Glutamatergic neuron (in vitro differentiated cells): ENCODE measurements at regions not wholly inside any gene's neighbourhood (a gene's known extent, or its start where the extent isn't known, plus 50 kb on each side); places are given as distances from the start of the nearest gene placed in this dataset.

ENCODE experiments used
- DNase-seq: peaks from one replicate; pipeline ENCODE4 v3.0.0; 2022
- H3K27ac Mint-ChIP-seq: one replicate; pipeline ENCODE4 v1.8.0; 2020; ENCODE audit warnings: mild to moderate bottlenecking, mixed read lengths, inconsistent platforms; ENCODE audit not compliant: unreplicated experiment
- H3K27me3 Mint-ChIP-seq: one replicate; pipeline ENCODE4 v1.8.0; 2020; ENCODE audit warnings: mild to moderate bottlenecking, moderate library complexity, mixed read lengths, inconsistent platforms; ENCODE audit not compliant: unreplicated experiment
- H3K36me3 Mint-ChIP-seq: one replicate; pipeline ENCODE4 v1.8.0; 2020; ENCODE audit warnings: mild to moderate bottlenecking, mixed read lengths, inconsistent platforms; ENCODE audit not compliant: unreplicated experiment
- H3K4me1 Mint-ChIP-seq: one replicate; pipeline ENCODE4 v1.8.0; 2020; ENCODE audit warnings: mild to moderate bottlenecking, low read depth, mixed read lengths, inconsistent platforms; ENCODE audit not compliant: unreplicated experiment
- H3K4me3 Mint-ChIP-seq: one replicate; pipeline ENCODE4 v1.8.0; 2020; ENCODE audit warnings: mild to moderate bottlenecking, mixed read lengths, inconsistent platforms; ENCODE audit not compliant: unreplicated experiment
- H3K9me3 Mint-ChIP-seq: one replicate; pipeline ENCODE4 v1.8.0; 2020; ENCODE audit warnings: mild to moderate bottlenecking, moderate library complexity, mixed read lengths, inconsistent platforms; ENCODE audit not compliant: unreplicated experiment
- TF ChIP-seq, protein P1 (sequence below): fragments of 200-600 bp; sonication (generic); IDR thresholded peaks from one replicate; pipeline ENCODE4 v1.5.0; 2021; ENCODE audit not compliant: partially characterized antibody, unreplicated experiment

DNA sequence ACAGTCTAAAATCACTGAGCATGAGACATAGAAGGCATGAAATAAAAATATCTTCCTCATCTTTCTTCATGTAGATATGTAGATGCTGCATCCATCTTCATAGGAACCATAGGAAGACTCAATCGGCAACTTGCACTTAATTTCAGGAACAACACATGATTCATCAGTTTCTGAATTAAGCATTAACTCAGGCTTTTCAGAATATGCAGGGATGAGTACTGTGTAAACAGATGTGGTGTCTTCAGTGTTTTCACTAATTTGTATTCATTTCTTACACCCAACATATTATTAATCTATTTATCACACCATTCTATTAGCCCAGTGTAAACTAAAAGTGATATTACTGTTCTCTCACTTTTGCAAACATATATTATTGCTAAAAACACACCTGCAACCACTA lies 305.9 kb upstream of the DAB2 start:
- Mint-ChIP-seq H3K27me3 (no peaks in the 10 kb centered on the region), H3K9me3 (no peaks in the 10 kb centered on the region), H3K4me1 (no peaks in the 10 kb centered on the region), H3K27ac (no peak overlapping the region), H3K36me3 (no peaks in the 10 kb centered on the region), H3K4me3 (no peak overlapping the region)
- DNase-seq = no peak
- TF ChIP-seq, protein P1, sequence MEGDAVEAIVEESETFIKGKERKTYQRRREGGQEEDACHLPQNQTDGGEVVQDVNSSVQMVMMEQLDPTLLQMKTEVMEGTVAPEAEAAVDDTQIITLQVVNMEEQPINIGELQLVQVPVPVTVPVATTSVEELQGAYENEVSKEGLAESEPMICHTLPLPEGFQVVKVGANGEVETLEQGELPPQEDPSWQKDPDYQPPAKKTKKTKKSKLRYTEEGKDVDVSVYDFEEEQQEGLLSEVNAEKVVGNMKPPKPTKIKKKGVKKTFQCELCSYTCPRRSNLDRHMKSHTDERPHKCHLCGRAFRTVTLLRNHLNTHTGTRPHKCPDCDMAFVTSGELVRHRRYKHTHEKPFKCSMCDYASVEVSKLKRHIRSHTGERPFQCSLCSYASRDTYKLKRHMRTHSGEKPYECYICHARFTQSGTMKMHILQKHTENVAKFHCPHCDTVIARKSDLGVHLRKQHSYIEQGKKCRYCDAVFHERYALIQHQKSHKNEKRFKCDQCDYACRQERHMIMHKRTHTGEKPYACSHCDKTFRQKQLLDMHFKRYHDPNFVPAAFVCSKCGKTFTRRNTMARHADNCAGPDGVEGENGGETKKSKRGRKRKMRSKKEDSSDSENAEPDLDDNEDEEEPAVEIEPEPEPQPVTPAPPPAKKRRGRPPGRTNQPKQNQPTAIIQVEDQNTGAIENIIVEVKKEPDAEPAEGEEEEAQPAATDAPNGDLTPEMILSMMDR = no peak

DNA sequence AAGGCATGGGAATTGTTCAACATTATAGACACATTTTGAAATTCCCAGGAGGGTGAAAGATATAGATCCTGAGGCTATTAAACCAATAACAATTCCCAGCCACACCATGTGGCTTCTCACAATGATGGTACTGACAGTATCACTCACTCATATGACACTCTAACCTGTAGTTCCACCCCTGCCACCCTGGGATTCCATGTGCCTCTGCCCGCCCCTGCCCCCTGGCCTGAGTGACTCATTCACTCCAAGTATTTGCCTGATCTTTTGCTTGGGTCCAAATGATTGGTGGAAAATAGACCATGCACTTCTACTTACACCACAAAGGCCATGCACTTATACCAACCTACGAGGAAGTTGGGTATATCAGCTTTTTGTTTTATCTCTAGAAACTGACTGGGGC lies 305.2 kb upstream of the DAB2 start:
- H3K4me1 Mint-ChIP-seq = no peaks in the 10 kb centered on the region
- peak; percentile 20 for DNase-seq
- no peaks in the 10 kb centered on the region for H3K9me3 Mint-ChIP-seq
- no peaks in the 10 kb centered on the region for H3K36me3 Mint-ChIP-seq
- H3K27ac Mint-ChIP-seq = no peak overlapping the region
- TF ChIP-seq, protein P1 = no peak
- H3K27me3 Mint-ChIP-seq = no peaks in the 10 kb centered on the region
- no peak overlapping the region for H3K4me3 Mint-ChIP-seq

DNA sequence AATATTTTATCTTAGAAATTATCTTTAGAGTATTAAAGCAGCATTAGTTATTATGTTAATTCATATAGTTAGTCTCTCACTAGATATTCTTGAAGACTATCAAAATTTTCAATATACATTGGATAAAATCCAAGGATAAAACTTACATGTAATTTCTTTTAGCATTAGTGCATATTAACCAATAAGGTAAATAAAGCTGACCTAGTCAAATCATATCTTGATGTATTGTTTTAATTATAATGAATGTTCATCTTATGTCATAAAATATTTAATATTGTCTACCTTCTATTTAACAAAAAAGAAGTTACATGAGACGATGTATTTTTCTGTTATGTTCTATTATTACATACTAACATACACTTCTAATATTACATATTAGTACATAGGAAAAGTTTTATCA lies 301.7 kb upstream of the DAB2 start:
- no peak overlapping the region for H3K4me3 Mint-ChIP-seq
- TF ChIP-seq, protein P1 = no peak
- DNase-seq = no peak
- no peak overlapping the region for H3K27ac Mint-ChIP-seq
- no peaks in the 10 kb centered on the region for H3K9me3 Mint-ChIP-seq
- H3K36me3 Mint-ChIP-seq = no peaks in the 10 kb centered on the region
- H3K27me3 Mint-ChIP-seq = peaks cover 2% of the 10 kb centered on the region
- H3K4me1 Mint-ChIP-seq = no peaks in the 10 kb centered on the region

DNA sequence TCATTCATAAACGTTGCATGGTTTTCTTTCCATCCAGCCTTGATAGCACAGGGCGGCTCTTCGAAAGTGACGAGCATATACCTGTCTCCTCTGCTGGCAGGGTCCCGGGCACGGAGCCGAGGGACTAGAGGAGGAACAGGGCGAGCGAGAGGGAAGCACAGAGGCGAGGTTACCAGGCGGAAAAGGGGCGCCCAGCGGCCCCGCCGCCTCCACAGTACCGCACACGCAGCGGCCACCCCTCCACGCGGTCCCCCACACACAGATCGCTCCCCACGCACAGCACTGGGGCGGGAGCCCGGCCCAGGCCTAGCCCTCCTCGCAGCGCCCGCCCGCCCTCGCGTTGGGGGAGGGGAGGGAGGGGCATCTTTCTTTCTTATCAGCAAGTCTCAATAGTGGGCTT lies 296.6 kb upstream of the DAB2 start:
- Mint-ChIP-seq H3K4me1 (no peaks in the 10 kb centered on the region), H3K4me3 (no peak overlapping the region), H3K9me3 (no peaks in the 10 kb centered on the region), H3K27me3 (peaks cover 2% of the 10 kb centered on the region), H3K27ac (no peak overlapping the region), H3K36me3 (no peaks in the 10 kb centered on the region)
- DNase-seq = peak; percentile 11
- TF ChIP-seq, protein P1 = no peak

DNA sequence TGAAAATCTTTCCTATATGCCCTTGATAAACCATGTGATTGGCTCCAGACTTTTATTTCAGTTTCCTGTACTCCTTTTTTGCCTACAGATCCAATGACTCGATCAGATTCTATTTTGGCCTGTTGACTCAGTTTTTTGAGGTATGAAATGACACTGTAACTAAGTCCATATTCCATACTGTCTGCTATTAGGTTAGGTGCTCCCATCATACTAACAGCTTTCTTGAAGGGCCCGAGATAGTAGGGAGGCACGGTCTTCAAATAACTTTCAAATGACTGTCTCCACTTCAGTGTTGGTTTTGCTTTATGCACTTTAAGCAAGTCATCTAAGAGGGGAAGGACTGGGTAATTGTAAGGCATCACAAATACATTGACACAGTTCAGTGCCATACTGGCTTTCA lies 295.4 kb upstream of the DAB2 start:
- TF ChIP-seq, protein P1 = no peak
- peaks cover 2% of the 10 kb centered on the region for H3K27me3 Mint-ChIP-seq
- H3K4me1 Mint-ChIP-seq = no peaks in the 10 kb centered on the region

More for the DNA sequence above, 295.4 kb upstream of the DAB2 start:
- Mint-ChIP-seq H3K4me3 (no peak overlapping the region), H3K36me3 (no peaks in the 10 kb centered on the region), H3K27ac (no peak overlapping the region), H3K9me3 (no peaks in the 10 kb centered on the region)
- no peak for DNase-seq
